ENCODE measurements at regions not wholly inside any gene's neighbourhood (a gene's known extent, or its start where the extent isn't known, plus 50 kb on each side); places are given as distances from the start of the nearest gene placed in this dataset.

- no peak for TF ChIP-seq CTCF (IDR thresholded peaks at IDR 0.05; ENCODE audit: poor library complexity, severe bottlenecking)
- no peak for DNase-seq (ENCODE audit: low spot score)
- Histone ChIP-seq H3K4me3 (ENCODE audit: severe bottlenecking) (no peak overlapping the region), H3K36me3 (ENCODE audit: low read depth) (no peaks in the 10 kb centered on the region), H3K4me1 (ENCODE audit: insufficient read depth, poor library complexity, severe bottlenecking) (no peaks in the 10 kb centered on the region), H3K27me3 (ENCODE audit: insufficient read depth, poor library complexity, severe bottlenecking) (no peaks in the 10 kb centered on the region), H3K9me3 (ENCODE audit: severe bottlenecking) (no peaks in the 10 kb centered on the region), H3K27ac (ENCODE audit: poor library complexity, severe bottlenecking) (no peak overlapping the region)
- ATAC-seq (ENCODE audit: low read depth): no peak
These were observed 116.5 kb upstream of the KCND2 start for GRCh38 chr7:120156476-120156875.

DNA sequence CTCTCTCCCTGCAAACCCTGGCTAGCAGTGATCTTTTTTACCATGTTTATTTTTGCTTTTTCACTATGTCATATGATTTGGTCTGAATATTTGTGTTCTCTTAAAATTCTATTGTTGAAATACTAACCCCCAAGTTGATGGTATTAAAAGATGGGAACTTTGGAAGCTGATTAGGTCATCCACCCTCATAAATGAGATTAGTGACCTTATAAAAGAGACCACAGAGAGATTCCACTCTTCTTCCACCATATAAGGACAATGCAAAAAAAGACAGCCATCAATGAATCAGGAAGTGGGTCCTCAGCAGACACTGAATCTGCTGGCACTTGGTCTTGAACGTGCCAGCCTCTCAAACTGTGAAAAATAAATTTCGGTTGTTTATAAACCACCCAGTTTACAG is 112.8 kb upstream of the KCND2 start:
- H3K36me3 ChIP-seq (ENCODE audit: low read depth): no peaks in the 10 kb centered on the region
- DNase-seq (ENCODE audit: low spot score) (no peak), ATAC-seq (ENCODE audit: low read depth) (no peak)
- no peak for TF ChIP-seq CTCF (IDR thresholded peaks at IDR 0.05; ENCODE audit: poor library complexity, severe bottlenecking)
- H3K9me3 ChIP-seq (ENCODE audit: severe bottlenecking): no peaks in the 10 kb centered on the region
- no peaks in the 10 kb centered on the region for H3K4me1 ChIP-seq (ENCODE audit: insufficient read depth, poor library complexity, severe bottlenecking)
- H3K4me3 ChIP-seq (ENCODE audit: severe bottlenecking): no peak overlapping the region
- no peak overlapping the region for H3K27ac ChIP-seq (ENCODE audit: poor library complexity, severe bottlenecking)
- H3K27me3 ChIP-seq (ENCODE audit: insufficient read depth, poor library complexity, severe bottlenecking): no peaks in the 10 kb centered on the region

DNA sequence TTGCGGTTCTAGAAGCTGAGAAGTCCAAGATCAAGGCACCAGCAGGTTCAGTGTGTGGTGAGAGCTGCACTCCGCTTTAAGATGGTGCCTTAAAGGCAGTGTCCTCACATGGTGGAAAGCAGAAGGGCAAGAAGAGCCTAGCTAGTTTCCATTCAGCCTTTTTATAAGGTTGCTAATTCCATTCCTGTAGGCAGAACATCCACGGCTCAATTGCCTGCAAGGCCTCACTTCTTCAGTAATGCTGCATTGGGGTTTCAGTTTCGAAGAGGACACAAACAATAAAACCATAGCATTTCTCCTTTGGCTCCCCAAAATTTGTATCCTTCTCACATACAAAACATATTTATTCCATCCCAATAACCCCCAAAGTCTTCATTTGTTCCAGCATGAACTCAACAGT is 109.5 kb upstream of the KCND2 start:
- DNase-seq (ENCODE audit: low spot score): no peak
- H3K4me1 ChIP-seq (ENCODE audit: insufficient read depth, poor library complexity, severe bottlenecking): no peaks in the 10 kb centered on the region
- no peak for TF ChIP-seq CTCF (IDR thresholded peaks at IDR 0.05; ENCODE audit: poor library complexity, severe bottlenecking)
- ATAC-seq (ENCODE audit: low read depth): no peak
- H3K4me3 ChIP-seq (ENCODE audit: severe bottlenecking): no peak overlapping the region
- H3K27me3 ChIP-seq (ENCODE audit: insufficient read depth, poor library complexity, severe bottlenecking): no peaks in the 10 kb centered on the region
- no peaks in the 10 kb centered on the region for H3K36me3 ChIP-seq (ENCODE audit: low read depth)
- no peak overlapping the region for H3K27ac ChIP-seq (ENCODE audit: poor library complexity, severe bottlenecking)
- no peaks in the 10 kb centered on the region for H3K9me3 ChIP-seq (ENCODE audit: severe bottlenecking)

- no peaks in the 10 kb centered on the region for H3K9me3 ChIP-seq (ENCODE audit: severe bottlenecking)
- ATAC-seq (ENCODE audit: low read depth) (no peak), DNase-seq (ENCODE audit: low spot score) (no peak)
- H3K4me3 ChIP-seq (ENCODE audit: severe bottlenecking): no peak overlapping the region
- H3K27me3 ChIP-seq (ENCODE audit: insufficient read depth, poor library complexity, severe bottlenecking): no peaks in the 10 kb centered on the region
- H3K27ac ChIP-seq (ENCODE audit: poor library complexity, severe bottlenecking): no peak overlapping the region
- H3K4me1 ChIP-seq (ENCODE audit: insufficient read depth, poor library complexity, severe bottlenecking): no peaks in the 10 kb centered on the region
- H3K36me3 ChIP-seq (ENCODE audit: low read depth): no peaks in the 10 kb centered on the region
- TF ChIP-seq CTCF (IDR thresholded peaks at IDR 0.05; ENCODE audit: poor library complexity, severe bottlenecking): no peak
These were observed 107.7 kb upstream of the KCND2 start for GRCh38 chr7:120165227-120165626.

GRCh38 chr7:120168066-120168465 is 104.9 kb upstream of the KCND2 start:
- H3K36me3 ChIP-seq (ENCODE audit: low read depth): no peaks in the 10 kb centered on the region
- no peaks in the 10 kb centered on the region for H3K27me3 ChIP-seq (ENCODE audit: insufficient read depth, poor library complexity, severe bottlenecking)
- no peak overlapping the region for H3K27ac ChIP-seq (ENCODE audit: poor library complexity, severe bottlenecking)
- H3K4me1 ChIP-seq (ENCODE audit: insufficient read depth, poor library complexity, severe bottlenecking): peaks cover 14% of the 10 kb centered on the region
- no peak for TF ChIP-seq CTCF (IDR thresholded peaks at IDR 0.05; ENCODE audit: poor library complexity, severe bottlenecking)
- 0 out of 3 replicates have a peak, but pooled peaks have one; percentile 29 for ATAC-seq (ENCODE audit: low read depth)
- no peak for DNase-seq (ENCODE audit: low spot score)
- H3K4me3 ChIP-seq (ENCODE audit: severe bottlenecking): no peak overlapping the region
- no peaks in the 10 kb centered on the region for H3K9me3 ChIP-seq (ENCODE audit: severe bottlenecking)

All from RWPE2 (cell line).